ENCODE measurements at regions not wholly inside any gene's neighbourhood (a gene's known extent, or its start where the extent isn't known, plus 50 kb on each side); places are given as distances from the start of the nearest gene placed in this dataset.

DNA sequence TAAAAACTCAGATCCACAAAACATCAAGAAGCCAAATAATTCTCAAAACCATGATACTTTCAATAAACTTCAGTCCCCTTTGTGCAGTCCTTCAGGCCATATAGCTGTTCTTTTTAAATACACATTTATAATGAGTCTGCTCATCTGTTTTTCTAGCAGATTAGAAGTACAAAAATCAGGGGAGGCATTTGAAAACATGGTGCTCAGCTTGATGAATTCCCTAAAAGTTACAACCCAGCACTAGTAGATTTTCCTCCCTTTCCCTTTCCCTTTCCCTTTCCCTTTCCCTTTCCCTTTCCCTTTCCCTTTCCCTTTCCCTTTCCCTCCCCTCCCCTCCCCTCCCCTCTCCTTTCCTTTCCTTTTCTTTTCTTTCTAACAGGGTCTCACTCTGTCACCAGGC, 884.6 kb upstream of the AMELY start:
- TF ChIP-seq, protein P1, sequence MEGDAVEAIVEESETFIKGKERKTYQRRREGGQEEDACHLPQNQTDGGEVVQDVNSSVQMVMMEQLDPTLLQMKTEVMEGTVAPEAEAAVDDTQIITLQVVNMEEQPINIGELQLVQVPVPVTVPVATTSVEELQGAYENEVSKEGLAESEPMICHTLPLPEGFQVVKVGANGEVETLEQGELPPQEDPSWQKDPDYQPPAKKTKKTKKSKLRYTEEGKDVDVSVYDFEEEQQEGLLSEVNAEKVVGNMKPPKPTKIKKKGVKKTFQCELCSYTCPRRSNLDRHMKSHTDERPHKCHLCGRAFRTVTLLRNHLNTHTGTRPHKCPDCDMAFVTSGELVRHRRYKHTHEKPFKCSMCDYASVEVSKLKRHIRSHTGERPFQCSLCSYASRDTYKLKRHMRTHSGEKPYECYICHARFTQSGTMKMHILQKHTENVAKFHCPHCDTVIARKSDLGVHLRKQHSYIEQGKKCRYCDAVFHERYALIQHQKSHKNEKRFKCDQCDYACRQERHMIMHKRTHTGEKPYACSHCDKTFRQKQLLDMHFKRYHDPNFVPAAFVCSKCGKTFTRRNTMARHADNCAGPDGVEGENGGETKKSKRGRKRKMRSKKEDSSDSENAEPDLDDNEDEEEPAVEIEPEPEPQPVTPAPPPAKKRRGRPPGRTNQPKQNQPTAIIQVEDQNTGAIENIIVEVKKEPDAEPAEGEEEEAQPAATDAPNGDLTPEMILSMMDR (IDR thresholded peaks at IDR 0.05 in 4 of 5, conservative IDR thresholded peaks at IDR 0.05 in 1 of 5) = no peak
- TF ChIP-seq POLR2A (IDR thresholded peaks at IDR 0.05) = no peak

All from gastrocnemius medialis (tissue), 4 donors.